Gastroesophageal sphincter (tissue), 4 donors: ENCODE measurements at regions not wholly inside any gene's neighbourhood (a gene's known extent, or its start where the extent isn't known, plus 50 kb on each side); places are given as distances from the start of the nearest gene placed in this dataset.

Experiments used
- ATAC-seq: fragments of 150-250 bp; one replicate; pipeline ENCODE4 v1.9.1; 2016; ENCODE audit warnings: mild to moderate bottlenecking, moderate library complexity
- H3K27ac ChIP-seq, 4 donors: fragments of 200-600 bp; sonication (generic) in 3 of 4; 1 replicate in 3 of 4; 2 replicates in 1 of 4; pipeline ENCODE4 v1.5.1; 2016 to 2019
- H3K27me3 ChIP-seq: fragments of 200-600 bp; sonication (generic); one replicate; pipeline ENCODE4 v1.5.1; 2019
- H3K36me3 ChIP-seq, 2 donors: fragments of 200-600 bp; sonication (generic); one replicate each; pipeline ENCODE4 v1.5.1; 2019; ENCODE audit warnings: control low read depth in 1 of 2
- H3K4me1 ChIP-seq, 3 donors: fragments of 200-600 bp; sonication (generic); 1 replicate in 2 of 3; 2 replicates in 1 of 3; pipeline ENCODE4 v1.5.1; 2016 to 2019; ENCODE audit warnings: control low read depth in 2 of 3
- H3K4me3 ChIP-seq, 2 donors: fragments of 200-600 bp; sonication (generic); one replicate each; pipeline ENCODE4 v1.5.1; 2019; ENCODE audit warnings: mild to moderate bottlenecking in 1 of 2, moderate library complexity in 1 of 2
- H3K9me3 ChIP-seq, 3 donors: fragments of 200-600 bp; sonication (generic); one replicate each; pipeline ENCODE4 v1.5.1; 2017 to 2019; ENCODE audit warnings: control low read depth in 2 of 3
- CTCF ChIP-seq, 4 experiments: fragments of 200-600 bp in 2 of 4; fragments of 450-650 bp in 2 of 4; sonication (generic) in 1 of 4; IDR thresholded peaks; one replicate each; pipeline ENCODE4 v1.5.1; 2017 to 2019; ENCODE audit warnings: antibody characterized with exemption in 4 of 4, mild to moderate bottlenecking in 2 of 4, moderate library complexity in 2 of 4
- EP300 ChIP-seq: sonication (generic); formaldehyde crosslinking; IDR thresholded peaks from one replicate; pipeline ENCODE4 v1.6.1; 2017; ENCODE audit warnings: antibody characterized with exemption, mild to moderate bottlenecking
- POLR2A ChIP-seq, 2 donors: fragments of 450-650 bp; IDR thresholded peaks; one replicate each; pipeline ENCODE4 v1.6.1; 2017; ENCODE audit warnings: antibody characterized with exemption in 2 of 2, mild to moderate bottlenecking in 2 of 2, moderate library complexity in 1 of 2
- POLR2AphosphoS5 ChIP-seq: sonication (generic); formaldehyde crosslinking; IDR thresholded peaks from one replicate; pipeline ENCODE4 v1.6.1; 2017; ENCODE audit warnings: antibody characterized with exemption
- WGBS, 2 donors: methylation state at CpG; one replicate each; pipeline ENCODE4 v1.1.5; 2018; ENCODE audit warnings: low coverage in 1 of 2; 5-methylcytosine and 5-hydroxymethylcytosine counted together

DNA sequence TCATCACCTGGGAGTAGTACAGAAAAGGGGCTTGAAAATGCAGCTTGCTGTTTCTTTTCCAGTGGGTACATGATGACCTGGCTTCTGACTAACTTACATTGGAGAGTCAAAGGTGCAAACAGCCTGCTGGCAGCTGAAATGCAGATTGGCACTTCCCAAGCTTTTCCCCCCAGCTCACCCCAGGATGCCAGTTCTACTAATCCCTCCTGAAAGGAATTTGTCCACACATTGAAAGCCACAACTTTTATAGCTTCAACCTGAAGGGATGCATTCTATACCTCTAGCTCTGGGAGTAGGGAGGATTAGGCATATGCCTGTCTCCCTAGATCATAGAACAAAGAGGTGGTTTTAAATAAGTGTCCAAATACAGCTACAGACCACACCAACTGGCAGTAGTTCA, 281.7 kb downstream of the EFHB start:
- H3K27ac ChIP-seq: no peak overlapping the region
- no peaks in the 10 kb centered on the region for H3K4me1 ChIP-seq
- no peaks in the 10 kb centered on the region for H3K27me3 ChIP-seq
- H3K4me3 ChIP-seq: no peak overlapping the region
- H3K9me3 ChIP-seq: peaks cover 0 to 32% (median 0%) of the 10 kb centered on the region in 3 donors
- no peak for ATAC-seq
- no peaks in the 10 kb centered on the region for H3K36me3 ChIP-seq
- TF ChIP-seq POLR2AphosphoS5 (no peak), POLR2A (IDR thresholded peaks at IDR 0.05) (no peak), CTCF (IDR thresholded peaks at IDR 0.05) (no peak), EP300 (no peak)

DNA sequence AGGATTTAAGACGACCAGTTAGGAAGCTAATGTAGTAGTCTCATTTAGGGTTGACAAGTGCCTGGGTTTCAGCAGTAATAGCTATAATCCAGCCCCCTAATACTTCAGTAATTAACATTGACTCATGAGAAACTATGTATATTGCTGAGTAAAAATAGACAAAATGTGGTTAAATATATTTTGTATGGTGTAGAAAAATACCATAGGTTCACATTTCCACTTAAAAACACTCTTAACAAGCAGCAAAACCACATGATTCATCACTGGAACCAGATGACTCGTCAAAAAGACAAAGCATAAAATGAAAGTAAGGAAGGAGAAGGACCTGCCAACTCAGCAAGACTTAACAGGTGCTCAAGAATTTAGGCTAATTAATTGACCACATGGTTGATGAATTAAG, 288.9 kb downstream of the EFHB start:
- WGBS, 2 donors: 57 to 67% methylated on average over 2 of the region's 2 CpGs

GRCh38 chr3:19644405-19644804, 289.6 kb downstream of the EFHB start:
- Histone ChIP-seq H3K27me3 (no peaks in the 10 kb centered on the region), H3K4me3 (no peak overlapping the region), H3K9me3 (no peaks in the 10 kb centered on the region), H3K36me3 (no peaks in the 10 kb centered on the region), H3K27ac (no peak overlapping the region), H3K4me1 (no peaks in the 10 kb centered on the region)
- WGBS, 2 donors: 70 to 92% methylated on average over 1 to 2 of the region's 2 CpGs
- no peak for ATAC-seq
- no peak for TF ChIP-seq POLR2A (IDR thresholded peaks at IDR 0.05)
- TF ChIP-seq POLR2AphosphoS5: no peak
- TF ChIP-seq CTCF (IDR thresholded peaks at IDR 0.05): no peak
- TF ChIP-seq EP300: no peak

More for the DNA sequence above, 288.9 kb downstream of the EFHB start:
- ATAC-seq: no peak
- H3K36me3 ChIP-seq: no peaks in the 10 kb centered on the region
- peaks cover 0 to 2% (median 0%) of the 10 kb centered on the region in 3 donors for H3K9me3 ChIP-seq
- no peaks in the 10 kb centered on the region for H3K4me1 ChIP-seq
- TF ChIP-seq EP300 (no peak), POLR2A (IDR thresholded peaks at IDR 0.05) (no peak), CTCF (IDR thresholded peaks at IDR 0.05) (no peak), POLR2AphosphoS5 (no peak)
- H3K27ac ChIP-seq: no peak overlapping the region
- H3K4me3 ChIP-seq: no peak overlapping the region
- H3K27me3 ChIP-seq: no peaks in the 10 kb centered on the region

- Histone ChIP-seq H3K27ac (no peak overlapping the region), H3K36me3 (no peaks in the 10 kb centered on the region), H3K4me3 (no peak overlapping the region), H3K4me1 (no peaks in the 10 kb centered on the region), H3K27me3 (no peaks in the 10 kb centered on the region), H3K9me3 (no peaks in the 10 kb centered on the region)
- no peak for TF ChIP-seq CTCF (IDR thresholded peaks at IDR 0.05)
- TF ChIP-seq EP300: no peak
- TF ChIP-seq POLR2A (IDR thresholded peaks at IDR 0.05): no peak
- TF ChIP-seq POLR2AphosphoS5: no peak
- ATAC-seq: no peak
- 47 to 71% methylated on average over 2 of the region's 2 CpGs for WGBS, 2 donors
Measured at GRCh38 chr3:19641408-19641807, 292.6 kb downstream of the EFHB start.

GRCh38 chr3:19632099-19633074, 301.6 kb downstream of the EFHB start:
- Histone ChIP-seq H3K27me3 (no peaks in the 10 kb centered on the region), H3K4me1 (no peaks in the 10 kb centered on the region), H3K4me3 (no peak overlapping the region), H3K27ac (no peak overlapping the region), H3K36me3 (no peaks in the 10 kb centered on the region), H3K9me3 (no peaks in the 10 kb centered on the region)
- ATAC-seq: no peak
- 61 to 62% methylated on average over 4 to 5 of the region's 5 CpGs for WGBS, 2 donors
- TF ChIP-seq EP300 (no peak), POLR2A (IDR thresholded peaks at IDR 0.05) (no peak), POLR2AphosphoS5 (no peak), CTCF (IDR thresholded peaks at IDR 0.05) (no peak)
